IgD-negative memory B cell (primary cell): ENCODE measurements at regions not wholly inside any gene's neighbourhood (a gene's known extent, or its start where the extent isn't known, plus 50 kb on each side); places are given as distances from the start of the nearest gene placed in this dataset.
"Not testable (repeated sequence)": the region's sequence is repeated elsewhere in the genome, so short reads cannot be mapped to it uniquely, and the experiment has no call there.

ENCODE experiments used
- H3K27ac Mint-ChIP-seq, 3 donors: one replicate each; pipeline ENCODE4 v1.8.0; 2020 to 2022; ENCODE audit warnings: mild to moderate bottlenecking in 3 of 3, mixed read lengths in 3 of 3, moderate library complexity in 1 of 3
- H3K27me3 Mint-ChIP-seq: one replicate; pipeline ENCODE4 v1.8.0; 2021; ENCODE audit warnings: mixed read lengths
- H3K36me3 Mint-ChIP-seq: one replicate; pipeline ENCODE4 v1.8.0; 2020; ENCODE audit warnings: mild to moderate bottlenecking, mixed read lengths
- H3K4me1 Mint-ChIP-seq, 3 donors: one replicate each; pipeline ENCODE4 v1.8.0; 2020 to 2022; ENCODE audit warnings: mixed read lengths in 3 of 3, mild to moderate bottlenecking in 1 of 3
- H3K4me3 Mint-ChIP-seq, 4 donors: one replicate each; pipeline ENCODE4 v1.8.0; 2020 to 2022; ENCODE audit warnings: mild to moderate bottlenecking in 4 of 4, mixed read lengths in 4 of 4, moderate library complexity in 3 of 4
- H3K9me3 Mint-ChIP-seq, 3 donors: one replicate each; pipeline ENCODE4 v1.8.0; 2020 to 2021; ENCODE audit warnings: mixed read lengths in 3 of 3, mild to moderate bottlenecking in 1 of 3

GRCh38 chr14:105986894-105987284 lies 460.5 kb downstream of the TMEM121 start:
- H3K4me3 Mint-ChIP-seq, result peak overlapping the region; percentile 24 to 85 (median 78)

GRCh38 chr14:105987563-105987962 lies 461.2 kb downstream of the TMEM121 start:
- H3K4me1 Mint-ChIP-seq, result peaks cover 6 to 10% (median 9%) of the 10 kb centered on the region in 3 donors
- no peaks in the 10 kb centered on the region for H3K36me3 Mint-ChIP-seq
- H3K27me3 Mint-ChIP-seq, result no peaks in the 10 kb centered on the region
- H3K27ac Mint-ChIP-seq, result no peak overlapping the region
- no peaks in the 10 kb centered on the region for H3K9me3 Mint-ChIP-seq
- H3K4me3 Mint-ChIP-seq, result peak overlapping the region in 3 of 4 donors; percentile 9 to 74 (median 74)

More at GRCh38 chr14:105986894-105987284, 460.5 kb downstream of the TMEM121 start:
- Mint-ChIP-seq H3K4me1 (peaks cover 6 to 11% (median 9%) of the 10 kb centered on the region in 3 donors), H3K9me3 (no peaks in the 10 kb centered on the region), H3K27me3 (no peaks in the 10 kb centered on the region), H3K27ac (peak overlapping the region in 1 of 3 donors; percentile 1), H3K36me3 (no peaks in the 10 kb centered on the region)

GRCh38 chr14:105989566-105990302 lies 463.4 kb downstream of the TMEM121 start:
- H3K27me3 Mint-ChIP-seq, result no peaks in the 10 kb centered on the region
- no peak overlapping the region for H3K4me3 Mint-ChIP-seq

GRCh38 chr14:105991677-105992076 lies 465.3 kb downstream of the TMEM121 start:
- not testable (repeated sequence) for H3K4me3 Mint-ChIP-seq, H3K4me1 Mint-ChIP-seq, H3K27ac Mint-ChIP-seq, H3K9me3 Mint-ChIP-seq, H3K27me3 Mint-ChIP-seq, H3K36me3 Mint-ChIP-seq

More at GRCh38 chr14:105989566-105990302, 463.4 kb downstream of the TMEM121 start:
- Mint-ChIP-seq H3K36me3 (no peaks in the 10 kb centered on the region), H3K9me3 (no peaks in the 10 kb centered on the region), H3K4me1 (peaks cover 6 to 10% (median 9%) of the 10 kb centered on the region in 3 donors), H3K27ac (no peak overlapping the region)

GRCh38 chr14:105993814-105994213 lies 467.4 kb downstream of the TMEM121 start:
- H3K4me3 Mint-ChIP-seq, result no peak overlapping the region
- no peaks in the 10 kb centered on the region for H3K27me3 Mint-ChIP-seq
- no peak overlapping the region for H3K27ac Mint-ChIP-seq
- no peaks in the 10 kb centered on the region for H3K36me3 Mint-ChIP-seq
- H3K9me3 Mint-ChIP-seq, result no peaks in the 10 kb centered on the region
- H3K4me1 Mint-ChIP-seq, result peaks cover 0 to 9% (median 4%) of the 10 kb centered on the region in 3 donors

- H3K36me3 Mint-ChIP-seq, H3K9me3 Mint-ChIP-seq, H3K4me3 Mint-ChIP-seq, H3K27ac Mint-ChIP-seq, H3K4me1 Mint-ChIP-seq, H3K27me3 Mint-ChIP-seq: not testable (repeated sequence)
Measured at GRCh38 chr14:105995011-105995710, 468.8 kb downstream of the TMEM121 start.

GRCh38 chr14:105998597-105998996 lies 472.2 kb downstream of the TMEM121 start:
- H3K9me3 Mint-ChIP-seq, H3K36me3 Mint-ChIP-seq, H3K4me1 Mint-ChIP-seq, H3K27me3 Mint-ChIP-seq: not testable (repeated sequence)
- Mint-ChIP-seq H3K4me3 (peak overlapping the region in 3 of 4 donors; percentile 15 to 80 (median 46)), H3K27ac (peak overlapping the region in 1 of 3 donors; percentile 82)

GRCh38 chr14:105999361-106000028 lies 473.1 kb downstream of the TMEM121 start:
- no peaks in the 10 kb centered on the region for H3K27me3 Mint-ChIP-seq
- H3K36me3 Mint-ChIP-seq, result no peaks in the 10 kb centered on the region
- peaks cover 0 to 9% (median 4%) of the 10 kb centered on the region in 3 donors for H3K4me1 Mint-ChIP-seq
- H3K27ac Mint-ChIP-seq, result peak overlapping the region in 2 of 3 donors; percentile 31 to 42
- peak overlapping the region in 1 of 4 donors; percentile 23 for H3K4me3 Mint-ChIP-seq
- H3K9me3 Mint-ChIP-seq, result no peaks in the 10 kb centered on the region

GRCh38 chr14:106000029-106000511 lies 473.7 kb downstream of the TMEM121 start:
- Mint-ChIP-seq H3K27ac (peak overlapping the region in 1 of 3 donors; percentile 42), H3K4me3 (peak overlapping the region in 1 of 4 donors; percentile 23), H3K4me1 (peaks cover 0 to 11% (median 4%) of the 10 kb centered on the region in 3 donors)
- not testable (repeated sequence) for H3K9me3 Mint-ChIP-seq, H3K27me3 Mint-ChIP-seq, H3K36me3 Mint-ChIP-seq

- H3K27me3 Mint-ChIP-seq, H3K9me3 Mint-ChIP-seq, H3K27ac Mint-ChIP-seq, H3K36me3 Mint-ChIP-seq: not testable (repeated sequence)
- H3K4me3 Mint-ChIP-seq, result peak overlapping the region in 1 of 4 donors; percentile 39
- peaks cover 0 to 12% (median 4%) of the 10 kb centered on the region in 3 donors for H3K4me1 Mint-ChIP-seq
Measured at GRCh38 chr14:106001277-106001676, 474.9 kb downstream of the TMEM121 start.

GRCh38 chr14:106003351-106003750 lies 477.0 kb downstream of the TMEM121 start:
- Mint-ChIP-seq H3K4me1 (peaks cover 2 to 9% (median 4%) of the 10 kb centered on the region in 3 donors), H3K9me3 (no peaks in the 10 kb centered on the region), H3K27ac (peak overlapping the region in 1 of 3 donors; percentile 19), H3K27me3 (no peaks in the 10 kb centered on the region), H3K4me3 (peak overlapping the region in 1 of 4 donors; percentile 44), H3K36me3 (no peaks in the 10 kb centered on the region)

- not testable (repeated sequence) for H3K36me3 Mint-ChIP-seq, H3K9me3 Mint-ChIP-seq, H3K4me1 Mint-ChIP-seq, H3K27me3 Mint-ChIP-seq
- Mint-ChIP-seq H3K27ac (peak overlapping the region in 2 of 3 donors; percentile 76 to 79), H3K4me3 (peak overlapping the region; percentile 54 to 84 (median 73))
Measured at GRCh38 chr14:106004937-106005795, 478.8 kb downstream of the TMEM121 start.

- H3K9me3 Mint-ChIP-seq, H3K36me3 Mint-ChIP-seq, H3K4me1 Mint-ChIP-seq, H3K27me3 Mint-ChIP-seq: not testable (repeated sequence)
- Mint-ChIP-seq H3K27ac (peak overlapping the region in 1 of 3 donors; percentile 63), H3K4me3 (peak overlapping the region in 3 of 4 donors; percentile 60 to 76 (median 72))
Measured at GRCh38 chr14:106006043-106006442, 479.7 kb downstream of the TMEM121 start.

- H3K9me3 Mint-ChIP-seq, H3K4me3 Mint-ChIP-seq, H3K4me1 Mint-ChIP-seq, H3K27me3 Mint-ChIP-seq, H3K36me3 Mint-ChIP-seq, H3K27ac Mint-ChIP-seq: not testable (repeated sequence)
Measured at GRCh38 chr14:106006716-106007115, 480.3 kb downstream of the TMEM121 start.
